22Rv1 (cell line): ENCODE measurements at regions not wholly inside any gene's neighbourhood (a gene's known extent, or its start where the extent isn't known, plus 50 kb on each side); places are given as distances from the start of the nearest gene placed in this dataset.
"Not testable (repeated sequence)": the region's sequence is repeated elsewhere in the genome, so short reads cannot be mapped to it uniquely, and the experiment has no call there.

Experiments
- H3K27ac ChIP-seq: fragments of 450-650 bp; 2 replicates; pipeline ENCODE4 v1.5.1; 2017
- CTCF ChIP-seq: fragments of 450-650 bp; IDR thresholded peaks from 2 replicates; pipeline ENCODE4 v1.5.1; 2017; ENCODE audit warnings: mild to moderate bottlenecking
- ZFX ChIP-seq: fragments of 450-650 bp; IDR thresholded peaks from 2 replicates; pipeline ENCODE4 v1.6.1; 2017; ENCODE audit warnings: antibody characterized with exemption, borderline replicate concordance

GRCh38 chr2:107128381-107128780 lies 242.4 kb upstream of the ST6GAL2 start:
- TF ChIP-seq CTCF (no peak), ZFX (no peak)

GRCh38 chr2:107132070-107132469 lies 246.1 kb upstream of the ST6GAL2 start:
- H3K27ac ChIP-seq: no peak overlapping the region
- TF ChIP-seq CTCF (no peak), ZFX (no peak)

More at GRCh38 chr2:107128381-107128780, 242.4 kb upstream of the ST6GAL2 start:
- H3K27ac ChIP-seq: no peak overlapping the region

DNA sequence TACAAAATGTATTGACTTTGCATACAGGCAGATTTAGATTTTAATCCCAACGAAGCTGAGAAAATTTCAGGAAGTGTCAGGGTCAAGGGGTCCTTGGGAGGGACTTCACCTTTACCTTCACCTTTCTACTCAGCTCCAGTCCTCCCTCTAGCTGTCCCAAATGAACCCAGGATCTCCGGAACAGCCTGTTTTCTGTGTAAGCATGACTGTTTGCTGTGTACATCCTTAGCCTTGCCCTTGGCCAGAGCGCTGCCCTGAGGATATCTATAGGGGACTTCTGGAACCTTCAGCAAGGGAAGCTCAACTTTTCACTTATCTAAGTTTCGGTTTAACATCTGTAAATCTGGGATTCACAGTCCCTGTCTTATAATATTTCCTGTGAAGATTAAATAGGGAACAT lies 246.8 kb upstream of the ST6GAL2 start:
- H3K27ac ChIP-seq: no peak overlapping the region
- TF ChIP-seq ZFX (no peak), CTCF (no peak)

DNA sequence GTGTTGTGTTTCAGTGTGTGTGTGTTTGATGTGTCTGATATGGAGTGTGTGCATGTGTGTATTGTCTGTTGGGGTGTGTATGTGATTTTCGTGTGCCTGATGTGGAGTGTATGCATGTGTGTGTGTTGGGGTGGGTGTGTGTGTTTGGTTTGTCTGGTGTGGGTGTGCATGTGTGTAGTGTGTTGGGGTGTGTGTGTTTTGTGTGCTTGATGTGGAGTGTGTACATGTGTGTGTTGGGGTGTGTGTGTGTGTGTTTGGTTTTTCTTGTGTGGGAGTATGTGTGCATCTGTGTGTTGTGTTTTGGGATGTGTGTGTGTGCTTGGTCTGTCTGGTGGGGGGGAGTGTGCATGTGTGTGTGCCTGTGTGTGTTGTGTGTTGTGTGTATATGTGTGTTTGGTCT lies 247.4 kb upstream of the ST6GAL2 start:
- TF ChIP-seq CTCF (no peak), ZFX (no peak)
- no peak overlapping the region for H3K27ac ChIP-seq

- TF ChIP-seq ZFX (no peak), CTCF (no peak)
- no peak overlapping the region for H3K27ac ChIP-seq
These were observed 250.8 kb upstream of the ST6GAL2 start for GRCh38 chr2:107136733-107137132.

GRCh38 chr2:107137706-107138105 lies 251.7 kb upstream of the ST6GAL2 start:
- H3K27ac ChIP-seq: no peak overlapping the region

GRCh38 chr2:107146181-107146580 lies 260.2 kb upstream of the ST6GAL2 start:
- no peak for TF ChIP-seq CTCF
- TF ChIP-seq ZFX: no peak
- no peak overlapping the region for H3K27ac ChIP-seq

More at GRCh38 chr2:107137706-107138105, 251.7 kb upstream of the ST6GAL2 start:
- no peak for TF ChIP-seq ZFX
- TF ChIP-seq CTCF: no peak

GRCh38 chr2:107146645-107147044 lies 260.7 kb upstream of the ST6GAL2 start:
- not testable (repeated sequence) for H3K27ac ChIP-seq
